ENCODE measurements at regions not wholly inside any gene's neighbourhood (a gene's known extent, or its start where the extent isn't known, plus 50 kb on each side); places are given as distances from the start of the nearest gene placed in this dataset.

- no peak overlapping the region for H3K27ac ChIP-seq (ENCODE audit: low read depth, low read length)
- no peak for TF ChIP-seq CTCF (IDR thresholded peaks at IDR 0.05; ENCODE audit: low read depth, low read length)
- POLR2A ChIA-PET = no interaction called here
- CTCF ChIA-PET = interaction anchor here (2.2 kb wide), 1 partner anchor 222 kb away, joined by 9 read pairs; no protein-coding TSS in a partner anchor
- no peak for DNase-seq (ENCODE audit: low read depth, low spot score)
- H3K9me3 ChIP-seq (ENCODE audit: control insufficient read depth, insufficient read depth, low read length) = no peaks in the 10 kb centered on the region; the same call in 1 of the 2 replicates
- no peaks in the 10 kb centered on the region for H3K27me3 ChIP-seq (ENCODE audit: control insufficient read depth, insufficient read depth, low read length)
- H3K4me3 ChIP-seq (ENCODE audit: low read depth, low read length) = no peak overlapping the region
These were observed 215.0 kb downstream of the SEMA6A start for GRCh38 chr5:116359592-116359991.

DNA sequence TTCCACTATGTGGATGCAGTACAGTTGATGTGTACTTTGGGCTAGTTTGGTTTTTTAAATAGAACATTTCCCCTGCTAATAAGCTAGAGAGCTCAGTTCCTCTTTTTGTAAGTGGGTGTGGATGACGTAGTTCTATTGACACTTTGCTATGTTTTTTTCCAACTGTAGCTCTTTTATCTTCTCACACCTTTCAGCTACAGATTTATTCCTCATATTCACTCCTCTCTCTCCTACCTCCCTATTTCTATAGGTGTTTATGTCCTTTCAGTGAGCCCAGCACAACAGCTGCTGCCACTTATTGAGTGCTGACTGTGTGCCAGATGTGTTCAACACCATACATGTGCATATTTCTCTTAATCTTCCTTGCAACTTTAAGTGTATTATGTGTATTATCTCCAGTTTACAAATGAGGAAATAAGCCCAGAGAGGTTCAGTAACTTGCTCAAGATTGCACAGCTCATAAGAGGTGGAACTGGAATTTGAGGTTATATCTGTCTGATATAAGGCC lies 215.7 kb downstream of the SEMA6A start:
- ChIA-PET POLR2A (no interaction called here), CTCF (interaction anchor here (2.2 kb wide), 1 partner anchor 221 kb away, joined by 9 read pairs; no protein-coding TSS in a partner anchor)
- no peak for DNase-seq (ENCODE audit: low read depth, low spot score)
- Histone ChIP-seq H3K9me3 (ENCODE audit: control insufficient read depth, insufficient read depth, low read length) (no peaks in the 10 kb centered on the region; the same call in 1 of the 2 replicates), H3K27ac (ENCODE audit: low read depth, low read length) (no peak overlapping the region), H3K4me3 (ENCODE audit: low read depth, low read length) (no peak overlapping the region), H3K27me3 (ENCODE audit: control insufficient read depth, insufficient read depth, low read length) (no peaks in the 10 kb centered on the region)
- TF ChIP-seq CTCF (IDR thresholded peaks at IDR 0.05; ENCODE audit: low read depth, low read length) = no peak

GRCh38 chr5:116358015-116358523 lies 216.6 kb downstream of the SEMA6A start:
- no peak for DNase-seq (ENCODE audit: low read depth, low spot score)
- no peaks in the 10 kb centered on the region for H3K27me3 ChIP-seq (ENCODE audit: control insufficient read depth, insufficient read depth, low read length)
- no peak overlapping the region for H3K27ac ChIP-seq (ENCODE audit: low read depth, low read length)
- ChIA-PET POLR2A (no interaction called here), CTCF (no interaction called here)
- H3K9me3 ChIP-seq (ENCODE audit: control insufficient read depth, insufficient read depth, low read length) = no peaks in the 10 kb centered on the region; the same call in 1 of the 2 replicates
- H3K4me3 ChIP-seq (ENCODE audit: low read depth, low read length) = no peak overlapping the region
- no peak for TF ChIP-seq CTCF (IDR thresholded peaks at IDR 0.05; ENCODE audit: low read depth, low read length)

GRCh38 chr5:116355819-116356601 lies 218.6 kb downstream of the SEMA6A start:
- ChIA-PET POLR2A (no interaction called here), CTCF (no interaction called here)
- Histone ChIP-seq H3K27me3 (ENCODE audit: control insufficient read depth, insufficient read depth, low read length) (no peaks in the 10 kb centered on the region), H3K9me3 (ENCODE audit: control insufficient read depth, insufficient read depth, low read length) (no peaks in the 10 kb centered on the region; the same call in 1 of the 2 replicates), H3K4me3 (ENCODE audit: low read depth, low read length) (no peak overlapping the region), H3K27ac (ENCODE audit: low read depth, low read length) (no peak overlapping the region)
- no peak for DNase-seq (ENCODE audit: low read depth, low spot score)
- TF ChIP-seq CTCF (IDR thresholded peaks at IDR 0.05; ENCODE audit: low read depth, low read length) = no peak

- H3K27ac ChIP-seq (ENCODE audit: low read depth, low read length) = no peak overlapping the region
- H3K9me3 ChIP-seq (ENCODE audit: control insufficient read depth, insufficient read depth, low read length) = no peaks in the 10 kb centered on the region
- no peak for TF ChIP-seq CTCF (IDR thresholded peaks at IDR 0.05; ENCODE audit: low read depth, low read length)
- no peak for DNase-seq (ENCODE audit: low read depth, low spot score)
- ChIA-PET CTCF (no interaction called here), POLR2A (no interaction called here)
- no peaks in the 10 kb centered on the region for H3K27me3 ChIP-seq (ENCODE audit: control insufficient read depth, insufficient read depth, low read length)
- H3K4me3 ChIP-seq (ENCODE audit: low read depth, low read length) = no peak overlapping the region
These were observed 219.9 kb downstream of the SEMA6A start for GRCh38 chr5:116354699-116355098.

Measured in AG04450 (cell line).